DND-41 (cell line): ENCODE measurements at regions not wholly inside any gene's neighbourhood (a gene's known extent, or its start where the extent isn't known, plus 50 kb on each side); places are given as distances from the start of the nearest gene placed in this dataset.

Experiments
- ATAC-seq: fragments of 200-7000 bp; cut with Tn5 transposase; 3 replicates; pipeline ENCODE4 v1.9.1; 2021; ENCODE audit warnings: low read depth; ENCODE audit not compliant: insufficient read depth
- DNase-seq: peaks from one replicate; pipeline ENCODE4 v3.0.0-alpha.2; 2020
- H2AFZ ChIP-seq: 2 replicates; pipeline ENCODE4 v1.6.0; 2012; ENCODE audit warnings: low read depth, low read length
- H3K27ac ChIP-seq: 2 replicates; pipeline ENCODE4 v1.5.1; 2012; ENCODE audit warnings: low read length, inconsistent platforms
- H3K27me3 ChIP-seq: fragments of 200-600 bp; sonication (generic); 2 replicates; pipeline ENCODE4 v1.6.0; 2012; ENCODE audit warnings: low read length, mild to moderate bottlenecking, inconsistent platforms; ENCODE audit not compliant: insufficient read depth, poor library complexity
- H3K36me3 ChIP-seq: 2 replicates; pipeline ENCODE4 v1.5.1; 2012; ENCODE audit warnings: low read length, inconsistent platforms; ENCODE audit not compliant: insufficient read depth
- H3K4me1 ChIP-seq: 2 replicates; pipeline ENCODE4 v1.5.1; 2012; ENCODE audit warnings: mild to moderate bottlenecking, low read length; ENCODE audit not compliant: insufficient read depth
- H3K4me2 ChIP-seq: 2 replicates; pipeline ENCODE4 v1.6.0; 2012; ENCODE audit warnings: mild to moderate bottlenecking, moderate library complexity, low read length, inconsistent platforms; ENCODE audit not compliant: insufficient read depth
- H3K4me3 ChIP-seq, 2 experiments: fragments of 200-600 bp in 1 of 2; shearing (Covaris generic) in 1 of 2; 2 replicates each; pipeline ENCODE4 v1.5.1; 2012 to 2016; ENCODE audit warnings: inconsistent platforms in 2 of 2, low read length in 2 of 2, mild to moderate bottlenecking in 2 of 2, low read depth in 1 of 2, moderate library complexity in 1 of 2
- H3K79me2 ChIP-seq: 2 replicates; pipeline ENCODE4 v1.6.0; 2012; ENCODE audit warnings: low read length, inconsistent platforms; ENCODE audit not compliant: insufficient read depth
- H3K9ac ChIP-seq: 2 replicates; pipeline ENCODE4 v1.6.0; 2012; ENCODE audit warnings: low read depth, mild to moderate bottlenecking, inconsistent platforms, low read length, moderate library complexity
- H3K9me3 ChIP-seq: 2 replicates; pipeline ENCODE4 v1.5.1; 2012; ENCODE audit warnings: low read length, moderate library complexity, mild to moderate bottlenecking, inconsistent platforms; ENCODE audit not compliant: insufficient read depth, severe bottlenecking
- H4K20me1 ChIP-seq: 2 replicates; pipeline ENCODE4 v1.6.0; 2012; ENCODE audit warnings: low read length; ENCODE audit not compliant: insufficient read depth
- EZH2 ChIP-seq: IDR thresholded peaks from 3 replicates; pipeline ENCODE4 v1.6.1; 2012; ENCODE audit warnings: borderline replicate concordance, low read depth, mild to moderate bottlenecking, moderate library complexity, low read length, inconsistent platforms; ENCODE audit not compliant: severe bottlenecking
- TF ChIP-seq, protein P1 (sequence below): IDR thresholded peaks from 2 replicates; pipeline ENCODE4 v1.5.1; 2012; ENCODE audit warnings: borderline replicate concordance, low read length, moderate library complexity, mild to moderate bottlenecking; ENCODE audit not compliant: poor library complexity, severe bottlenecking; ENCODE audit errors: extremely low read depth

DNA sequence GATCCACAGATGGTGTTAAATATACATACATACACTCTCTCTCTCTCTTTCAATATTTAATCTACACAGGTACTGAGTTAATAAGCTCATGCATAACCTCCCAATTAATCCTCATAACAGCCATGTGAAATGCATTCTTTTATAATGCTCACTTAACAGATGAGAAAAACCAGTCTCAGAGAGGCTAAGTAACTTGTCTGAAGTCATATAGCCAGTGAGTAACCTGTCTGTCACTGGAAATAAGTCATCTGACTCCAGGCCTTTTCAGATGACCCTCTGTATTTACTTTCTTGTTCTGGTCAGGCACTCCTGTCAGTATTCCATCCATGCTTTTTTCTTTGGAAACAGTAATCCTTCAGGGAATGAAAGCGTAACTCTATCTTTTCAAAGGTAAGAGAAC, 594.0 kb upstream of the TENM4 start:
- Histone ChIP-seq H3K79me2 (no peaks in the 10 kb centered on the region), H3K9ac (no peak overlapping the region), H3K9me3 (no peaks in the 10 kb centered on the region), H4K20me1 (no peaks in the 10 kb centered on the region), H3K27ac (no peak overlapping the region), H3K27me3 (no peaks in the 10 kb centered on the region), H3K36me3 (no peaks in the 10 kb centered on the region), H3K4me2 (no peak overlapping the region), H2AFZ (no peak overlapping the region), H3K4me1 (no peaks in the 10 kb centered on the region), H3K4me3 (no peak overlapping the region)
- DNase-seq (no peak), ATAC-seq (no peak)
- TF ChIP-seq EZH2 = no peak
- TF ChIP-seq, protein P1, sequence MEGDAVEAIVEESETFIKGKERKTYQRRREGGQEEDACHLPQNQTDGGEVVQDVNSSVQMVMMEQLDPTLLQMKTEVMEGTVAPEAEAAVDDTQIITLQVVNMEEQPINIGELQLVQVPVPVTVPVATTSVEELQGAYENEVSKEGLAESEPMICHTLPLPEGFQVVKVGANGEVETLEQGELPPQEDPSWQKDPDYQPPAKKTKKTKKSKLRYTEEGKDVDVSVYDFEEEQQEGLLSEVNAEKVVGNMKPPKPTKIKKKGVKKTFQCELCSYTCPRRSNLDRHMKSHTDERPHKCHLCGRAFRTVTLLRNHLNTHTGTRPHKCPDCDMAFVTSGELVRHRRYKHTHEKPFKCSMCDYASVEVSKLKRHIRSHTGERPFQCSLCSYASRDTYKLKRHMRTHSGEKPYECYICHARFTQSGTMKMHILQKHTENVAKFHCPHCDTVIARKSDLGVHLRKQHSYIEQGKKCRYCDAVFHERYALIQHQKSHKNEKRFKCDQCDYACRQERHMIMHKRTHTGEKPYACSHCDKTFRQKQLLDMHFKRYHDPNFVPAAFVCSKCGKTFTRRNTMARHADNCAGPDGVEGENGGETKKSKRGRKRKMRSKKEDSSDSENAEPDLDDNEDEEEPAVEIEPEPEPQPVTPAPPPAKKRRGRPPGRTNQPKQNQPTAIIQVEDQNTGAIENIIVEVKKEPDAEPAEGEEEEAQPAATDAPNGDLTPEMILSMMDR = no peak

DNA sequence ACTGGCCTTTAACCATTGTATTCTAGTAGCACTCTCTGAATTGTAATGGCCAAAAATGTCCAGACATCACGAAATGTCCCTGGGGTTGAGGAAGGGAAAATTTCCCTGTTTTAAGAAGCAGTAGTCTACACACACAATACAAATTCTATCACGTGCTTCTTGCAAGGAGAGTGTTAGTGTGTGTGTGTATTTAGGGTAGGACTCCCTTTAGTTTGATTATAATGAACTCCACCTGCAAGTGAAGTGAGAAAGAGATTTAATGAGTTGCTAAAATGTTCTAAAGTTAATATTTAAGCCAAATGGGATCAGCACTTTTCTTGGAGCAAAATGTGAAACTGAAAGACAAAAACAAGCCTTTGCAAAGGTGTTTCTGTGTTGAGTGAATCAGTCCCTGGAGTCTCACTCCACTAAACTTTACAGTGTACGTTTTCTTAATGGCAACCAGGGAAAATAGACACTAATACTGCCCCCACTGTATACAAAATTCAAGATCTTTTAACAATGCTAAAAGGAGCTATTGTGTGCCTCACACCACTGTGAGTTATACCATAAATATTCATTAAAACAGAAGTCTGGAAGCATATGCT, 590.3 kb upstream of the TENM4 start:
- Histone ChIP-seq H3K9me3 (no peaks in the 10 kb centered on the region), H3K27me3 (no peaks in the 10 kb centered on the region), H3K79me2 (no peaks in the 10 kb centered on the region), H3K27ac (no peak overlapping the region), H3K4me1 (no peaks in the 10 kb centered on the region), H3K9ac (no peak overlapping the region), H3K36me3 (no peaks in the 10 kb centered on the region), H4K20me1 (no peaks in the 10 kb centered on the region), H3K4me3 (no peak overlapping the region), H2AFZ (no peak overlapping the region), H3K4me2 (no peak overlapping the region)
- TF ChIP-seq EZH2 = no peak
- TF ChIP-seq, protein P1 = no peak
- DNase-seq (no peak), ATAC-seq (no peak)

DNA sequence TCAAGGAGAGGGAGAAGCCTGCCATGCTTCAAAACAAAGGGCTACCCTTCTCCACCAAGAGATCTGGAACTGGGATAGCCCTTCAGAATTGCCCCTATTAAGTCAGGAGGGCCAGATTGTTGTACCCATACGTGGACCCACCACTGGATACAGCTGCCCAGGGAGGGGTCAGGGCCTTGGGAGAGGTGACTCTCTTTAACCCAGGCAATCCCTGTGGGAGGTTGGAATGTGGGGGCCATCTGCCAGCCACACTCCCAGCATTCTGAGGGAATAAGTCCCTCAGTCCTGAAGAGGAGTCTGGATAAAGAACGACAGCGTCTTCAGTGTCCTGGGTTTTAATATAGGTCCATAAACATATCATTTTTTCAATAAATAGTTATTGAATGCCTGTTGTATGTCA, 588.2 kb upstream of the TENM4 start:
- no peak for ATAC-seq
- Histone ChIP-seq H3K4me1 (no peaks in the 10 kb centered on the region), H3K9ac (no peak overlapping the region), H3K27ac (no peak overlapping the region), H3K79me2 (no peaks in the 10 kb centered on the region), H3K27me3 (no peaks in the 10 kb centered on the region), H3K9me3 (no peaks in the 10 kb centered on the region), H4K20me1 (no peaks in the 10 kb centered on the region), H3K4me2 (no peak overlapping the region), H3K4me3 (no peak overlapping the region), H2AFZ (no peak overlapping the region), H3K36me3 (no peaks in the 10 kb centered on the region)
- DNase-seq = no peak
- TF ChIP-seq EZH2 = no peak
- TF ChIP-seq, protein P1 = no peak

DNA sequence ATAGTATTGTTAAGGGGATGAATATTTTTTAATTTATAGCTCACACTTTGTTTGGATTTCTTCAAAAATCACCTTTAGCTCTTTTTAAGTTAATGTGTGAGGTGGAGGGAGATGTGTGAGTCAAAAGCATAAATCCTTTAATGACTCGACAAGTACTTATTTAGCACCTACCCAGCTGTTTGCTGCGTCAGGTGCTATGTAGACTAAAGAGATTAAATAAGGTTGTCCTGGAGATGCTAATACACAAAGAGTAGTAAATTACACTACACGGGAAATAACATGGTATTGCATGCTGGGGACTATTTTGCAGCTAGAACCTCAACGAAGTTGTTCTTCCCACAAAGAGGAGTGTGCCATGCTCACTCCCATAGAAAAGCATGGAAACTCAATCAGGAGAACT, 583.3 kb upstream of the TENM4 start:
- no peaks in the 10 kb centered on the region for H3K36me3 ChIP-seq
- H3K9me3 ChIP-seq = no peaks in the 10 kb centered on the region
- H3K27me3 ChIP-seq = no peaks in the 10 kb centered on the region
- H4K20me1 ChIP-seq = no peaks in the 10 kb centered on the region
- H3K4me3 ChIP-seq = no peak overlapping the region
- TF ChIP-seq EZH2 = no peak
- TF ChIP-seq, protein P1 = no peak
- no peaks in the 10 kb centered on the region for H3K79me2 ChIP-seq
- H3K4me1 ChIP-seq = no peaks in the 10 kb centered on the region
- no peak overlapping the region for H3K9ac ChIP-seq
- no peak for DNase-seq
- H2AFZ ChIP-seq = no peak overlapping the region
- no peak overlapping the region for H3K27ac ChIP-seq
- no peak overlapping the region for H3K4me2 ChIP-seq
- ATAC-seq = no peak
